WTC11 (cell line): ENCODE measurements at regions not wholly inside any gene's neighbourhood (a gene's known extent, or its start where the extent isn't known, plus 50 kb on each side); places are given as distances from the start of the nearest gene placed in this dataset.
"Not testable (repeated sequence)": the region's sequence is repeated elsewhere in the genome, so short reads cannot be mapped to it uniquely, and the experiment has no call there.

ENCODE experiments used
- ATAC-seq: fragments of 200-7000 bp; cut with Tn5 transposase; 2 replicates; pipeline ENCODE4 v1.10.0; 2021; ENCODE audit warnings: mild to moderate bottlenecking, moderate library complexity
- CTCF ChIA-PET: fragments of 300-600 bp; sonication (Branson Sonifier 250); formaldehyde crosslinking; loops from one replicate; lab custom pipeline; 2021; ENCODE audit warnings: antibody characterized with exemption; lab: Charles Lee
- POLR2A ChIA-PET: fragments of 350-600 bp; sonication (Branson Sonifier 250); formaldehyde crosslinking; loops from one replicate; lab custom pipeline; 2021; ENCODE audit warnings: antibody characterized with exemption; lab: Charles Lee
- DNase-seq: peaks from one replicate; pipeline ENCODE4 v3.0.0; 2021; ENCODE audit warnings: low spot score
- H3K27ac Mint-ChIP-seq: 2 replicates; pipeline ENCODE4 v1.8.0; 2021; ENCODE audit warnings: mixed read lengths
- H3K27me3 Mint-ChIP-seq: 2 replicates; pipeline ENCODE4 v1.8.0; 2021; ENCODE audit warnings: low read depth, mild to moderate bottlenecking, moderate library complexity, mixed read lengths
- H3K36me3 Mint-ChIP-seq: 2 replicates; pipeline ENCODE4 v1.8.0; 2021; ENCODE audit warnings: mixed read lengths
- H3K4me1 Mint-ChIP-seq: 2 replicates; pipeline ENCODE4 v1.8.0; 2022; ENCODE audit warnings: mixed read lengths
- H3K4me3 Mint-ChIP-seq: 2 replicates; pipeline ENCODE4 v1.8.0; 2021; ENCODE audit warnings: mild to moderate bottlenecking, moderate library complexity, mixed read lengths
- H3K9me3 Mint-ChIP-seq: 2 replicates; pipeline ENCODE4 v1.8.0; 2021; ENCODE audit warnings: mixed read lengths
- ATF1 ChIP-seq: sonication (generic); formaldehyde crosslinking; IDR thresholded peaks from 2 replicates; pipeline ENCODE4 v1.8.1; 2023; ENCODE audit warnings: mild to moderate bottlenecking, moderate library complexity, missing genetic modification reagents
- ATF6 ChIP-seq: sonication (generic); formaldehyde crosslinking; IDR thresholded peaks from 2 replicates; pipeline ENCODE4 v1.8.1; 2023; ENCODE audit warnings: mild to moderate bottlenecking, missing genetic modification reagents
- CBFB ChIP-seq: sonication (generic); formaldehyde crosslinking; IDR thresholded peaks from 2 replicates; pipeline ENCODE4 v1.8.1; 2022; ENCODE audit warnings: mild to moderate bottlenecking, low read depth, missing genetic modification reagents
- CREM ChIP-seq: sonication (generic); formaldehyde crosslinking; IDR thresholded peaks from 2 replicates; pipeline ENCODE4 v1.8.1; 2022; ENCODE audit warnings: mild to moderate bottlenecking, missing genetic modification reagents, moderate library complexity
- CTCF ChIP-seq: fragments of 200-600 bp; IDR thresholded peaks from 2 replicates; pipeline ENCODE4 v1.8.0; 2022; ENCODE audit warnings: antibody characterized with exemption
- ELF4 ChIP-seq: sonication (generic); formaldehyde crosslinking; IDR thresholded peaks from 2 replicates; pipeline ENCODE4 v1.8.1; 2022; ENCODE audit warnings: low read depth, mild to moderate bottlenecking, moderate library complexity, missing genetic modification reagents
- FOXK1 ChIP-seq: sonication (generic); formaldehyde crosslinking; IDR thresholded peaks from 2 replicates; pipeline ENCODE4 v1.8.0; 2022; ENCODE audit warnings: mild to moderate bottlenecking, moderate library complexity, missing genetic modification reagents
- FOXP1 ChIP-seq: sonication (generic); formaldehyde crosslinking; IDR thresholded peaks from 2 replicates; pipeline ENCODE4 v1.8.0; 2022; ENCODE audit warnings: missing genetic modification reagents, mild to moderate bottlenecking, moderate library complexity, borderline replicate concordance
- HMGA2 ChIP-seq: fragments of 250-450 bp; sonication (Bioruptor Pico); IDR thresholded peaks from 2 replicates; pipeline ENCODE4 v1.4.0; 2021; ENCODE audit warnings: mild to moderate bottlenecking, moderate library complexity
- JUN ChIP-seq: sonication (generic); formaldehyde crosslinking; IDR thresholded peaks from 2 replicates; pipeline ENCODE4 v1.8.0; 2023; ENCODE audit warnings: mild to moderate bottlenecking, missing genetic modification reagents
- NFATC4 ChIP-seq: fragments of 250-450 bp; sonication (Bioruptor Pico); IDR thresholded peaks from 2 replicates; pipeline ENCODE4 v1.9.0; 2021; ENCODE audit warnings: mild to moderate bottlenecking
- NFE2L1 ChIP-seq: sonication (generic); formaldehyde crosslinking; IDR thresholded peaks from 2 replicates; pipeline ENCODE4 v1.8.1; 2023; ENCODE audit warnings: missing genetic modification reagents
- OVOL2 ChIP-seq: fragments of 250-450 bp; sonication (Bioruptor Pico); IDR thresholded peaks from 2 replicates; pipeline ENCODE4 v1.9.0; 2021; ENCODE audit warnings: mild to moderate bottlenecking, borderline replicate concordance
- PRDM15 ChIP-seq: sonication (generic); formaldehyde crosslinking; IDR thresholded peaks from 2 replicates; pipeline ENCODE4 v1.8.0; 2022; ENCODE audit warnings: missing genetic modification reagents
- STAT6 ChIP-seq: sonication (generic); formaldehyde crosslinking; conservative IDR thresholded peaks from 2 replicates; pipeline ENCODE4 v1.8.1; 2023; ENCODE audit warnings: mild to moderate bottlenecking, low read depth, missing genetic modification reagents, moderate library complexity
- TEAD4 ChIP-seq: sonication (generic); formaldehyde crosslinking; IDR thresholded peaks from 2 replicates; pipeline ENCODE4 v1.8.0; 2022; ENCODE audit warnings: mild to moderate bottlenecking, missing genetic modification reagents
- USF1 ChIP-seq: sonication (generic); formaldehyde crosslinking; IDR thresholded peaks from 2 replicates; pipeline ENCODE4 v1.8.0; 2022; ENCODE audit warnings: mild to moderate bottlenecking, missing genetic modification reagents
- USF2 ChIP-seq: sonication (generic); formaldehyde crosslinking; IDR thresholded peaks from 2 replicates; pipeline ENCODE4 v1.8.1; 2023; ENCODE audit warnings: mild to moderate bottlenecking, missing genetic modification reagents, moderate library complexity
- ZNF423 ChIP-seq: fragments of 250-450 bp; sonication (Bioruptor Pico); IDR thresholded peaks from 2 replicates; pipeline ENCODE4 v2.1.2; 2022; ENCODE audit warnings: mild to moderate bottlenecking, moderate library complexity
- ZNF512 ChIP-seq: sonication (generic); formaldehyde crosslinking; IDR thresholded peaks from 2 replicates; pipeline ENCODE4 v1.8.1; 2022; ENCODE audit warnings: missing genetic modification reagents, borderline replicate concordance

GRCh38 chr4:135900956-135901355, 1631.3 kb downstream of the PCDH18 start (continued):
- TF ChIP-seq ZNF512, result no peak
- TF ChIP-seq FOXP1, result no peak
- no peak for TF ChIP-seq USF1
- no peak for TF ChIP-seq FOXK1 (CRISPR knock-in tag)
- no peak for TF ChIP-seq PRDM15 (CRISPR knock-in tag)

- CTCF ChIA-PET, result interaction anchor here (0.6 to 0.8 kb wide), 2 partner anchors 8 to 23 kb away, joined by 3 to 5 read pairs; no protein-coding TSS in a partner anchor
- H3K9me3 Mint-ChIP-seq, result not testable (repeated sequence)
- peak; percentile 63 for TF ChIP-seq CTCF
- TF ChIP-seq USF2 (CRISPR knock-in tag), result peak; percentile 26; the same call in 1 of the 2 replicates
These were observed 1662.7 kb upstream of the PABPC4L start for GRCh38 chr4:135864304-135864703.

GRCh38 chr4:135840781-135841180, 1639.2 kb upstream of the PABPC4L start:
- H3K27ac Mint-ChIP-seq, result no peak overlapping the region
- POLR2A ChIA-PET, result no interaction called here
- TF ChIP-seq ZNF423 (CRISPR knock-in tag) (no peak), TEAD4 (no peak), ELF4 (CRISPR knock-in tag) (no peak), USF1 (no peak), NFATC4 (CRISPR knock-in tag) (no peak), NFE2L1 (CRISPR knock-in tag) (no peak), STAT6 (CRISPR knock-in tag) (no peak), CBFB (CRISPR knock-in tag) (no peak), CREM (CRISPR knock-in tag) (no peak), ATF6 (CRISPR knock-in tag) (no peak), HMGA2 (CRISPR knock-in tag) (no peak), ATF1 (CRISPR knock-in tag) (no peak), JUN (CRISPR knock-in tag) (no peak), OVOL2 (CRISPR knock-in tag) (no peak)

More at GRCh38 chr4:135864304-135864703, 1662.7 kb upstream of the PABPC4L start:
- H3K4me3 Mint-ChIP-seq, H3K36me3 Mint-ChIP-seq, ATAC-seq, POLR2A ChIA-PET, H3K27ac Mint-ChIP-seq, H3K27me3 Mint-ChIP-seq, H3K4me1 Mint-ChIP-seq: not testable (repeated sequence)
- peak; percentile 80 for DNase-seq

More at GRCh38 chr4:135840781-135841180, 1639.2 kb upstream of the PABPC4L start:
- Mint-ChIP-seq H3K36me3 (no peaks in the 10 kb centered on the region), H3K27me3 (no peaks in the 10 kb centered on the region), H3K4me1 (peaks cover 4% of the 10 kb centered on the region; the same call in 1 of the 2 replicates), H3K4me3 (no peak overlapping the region), H3K9me3 (no peaks in the 10 kb centered on the region)
- DNase-seq (no peak), ATAC-seq (no peak)
- CTCF ChIA-PET, result no interaction called here
